H1 (cell line): ENCODE measurements at regions not wholly inside any gene's neighbourhood (a gene's known extent, or its start where the extent isn't known, plus 50 kb on each side); places are given as distances from the start of the nearest gene placed in this dataset.
A peak's percentile ranks its signal among the peaks of the same experiment; 100 is the strongest.

Experiments used
- CTCF ChIA-PET: fragments of 300-600 bp; sonication (Branson Sonifier 250); formaldehyde crosslinking; loops from one replicate; lab custom pipeline; 2021; ENCODE audit not compliant: partially characterized antibody; lab: Charles Lee
- POLR2A ChIA-PET: fragments of 300-600 bp; sonication (Branson Sonifier 250); formaldehyde crosslinking; loops from one replicate; lab custom pipeline; 2021; ENCODE audit warnings: inconsistent platforms; ENCODE audit not compliant: partially characterized antibody; lab: Charles Lee
- DNase-seq, 2 experiments: peaks; one replicate each; pipeline versions ENCODE4 v3.0.0 to v3.0.0-alpha.2; 2010 to 2022; ENCODE audit warnings: low spot score in 2 of 2, low read depth in 1 of 2, mixed read lengths in 1 of 2
- FAIRE-seq: peaks from 2 replicates; lab custom pipeline; 2011; peaks lifted over from hg19 to GRCh38; lab: Jason Lieb, UNC
- H2AFZ ChIP-seq: 2 replicates; pipeline ENCODE4 v1.8.1; 2012; ENCODE audit warnings: low read length, inconsistent platforms
- H2AK5ac ChIP-seq: 2 replicates; pipeline ENCODE4 v1.6.1; 2013; ENCODE audit warnings: low read depth, low read length
- H2BK120ac ChIP-seq: replicated peaks from 2 replicates; pipeline ENCODE3; 2013; ENCODE audit warnings: low read depth, low read length, inconsistent platforms
- H2BK12ac ChIP-seq: 2 replicates; pipeline ENCODE4 v1.6.1; 2013; ENCODE audit warnings: low read depth, low read length
- H2BK15ac ChIP-seq: 2 replicates; pipeline ENCODE4 v1.6.1; 2013; ENCODE audit warnings: low read length
- H2BK20ac ChIP-seq: 2 replicates; pipeline ENCODE4 v1.6.1; 2013; ENCODE audit warnings: low read length
- H2BK5ac ChIP-seq: 2 replicates; pipeline ENCODE4 v1.6.1; 2013; ENCODE audit warnings: low read depth, low read length
- H3K14ac ChIP-seq: 2 replicates; pipeline ENCODE4 v1.6.1; 2013; ENCODE audit warnings: inconsistent platforms; ENCODE audit not compliant: insufficient read length
- H3K18ac ChIP-seq: 2 replicates; pipeline ENCODE4 v1.6.1; 2013; ENCODE audit warnings: low read length; ENCODE audit errors: extremely low read depth
- H3K23ac ChIP-seq: 2 replicates; pipeline ENCODE4 v1.6.1; 2013; ENCODE audit warnings: inconsistent platforms; ENCODE audit not compliant: insufficient read length
- H3K23me2 ChIP-seq: 2 replicates; pipeline ENCODE4 v1.6.1; 2013; ENCODE audit warnings: low read depth, low read length
- H3K27ac ChIP-seq: 2 replicates; pipeline ENCODE4 v1.6.1; 2011; ENCODE audit warnings: low read depth, low read length, inconsistent platforms
- H3K27me3 ChIP-seq, 4 experiments: replicated peaks in 1 of 4; 1 replicate in 1 of 4; 2 replicates in 3 of 4; pipeline versions ENCODE4 v1.6.1 to v1.8.1; 2011 to 2013; ENCODE audit warnings: low read length in 3 of 4, mild to moderate bottlenecking in 3 of 4, inconsistent platforms in 2 of 4, mixed read lengths in 2 of 4, moderate library complexity in 1 of 4; ENCODE audit not compliant: control insufficient read depth in 3 of 4, insufficient read depth in 3 of 4; ENCODE audit errors: extremely low read depth in 1 of 4
- H3K36me3 ChIP-seq, 4 experiments: 2 replicates each; pipeline versions ENCODE4 v1.6.1 to v1.8.1; 2011 to 2013; ENCODE audit warnings: mild to moderate bottlenecking in 4 of 4, low read length in 3 of 4, moderate library complexity in 2 of 4, control low read depth in 1 of 4, inconsistent platforms in 1 of 4; ENCODE audit not compliant: insufficient read depth in 4 of 4, control insufficient read depth in 2 of 4
- H3K4ac ChIP-seq: replicated peaks from 2 replicates; pipeline ENCODE3; 2013; ENCODE audit warnings: low read length, low read depth, mixed read lengths, inconsistent platforms; ENCODE audit not compliant: insufficient read length
- H3K4me1 ChIP-seq, 4 experiments: replicated peaks in 1 of 4; 1 replicate in 1 of 4; 2 replicates in 3 of 4; pipeline versions ENCODE4 v1.6.1 to v1.8.1; 2011 to 2013; ENCODE audit warnings: low read length in 3 of 4, inconsistent platforms in 2 of 4, mixed read lengths in 1 of 4; ENCODE audit not compliant: insufficient read depth in 4 of 4, control insufficient read depth in 3 of 4
- H3K4me2 ChIP-seq, 2 experiments: 2 replicates each; pipeline versions ENCODE4 v1.6.1 to v1.8.1; 2011 to 2013; ENCODE audit warnings: low read depth in 2 of 2, low read length in 2 of 2, control low read depth in 1 of 2, inconsistent platforms in 1 of 2, mild to moderate bottlenecking in 1 of 2; ENCODE audit not compliant: insufficient read depth in 1 of 2
- H3K4me3 ChIP-seq, 4 experiments: fragments of 200-600, 300-600 bp in 1 of 4; sonication (generic), shearing (Covaris generic), sonication (Bioruptor Twin) in 1 of 4; 2 replicates each; pipeline versions ENCODE4 v1.5.1 to v1.8.1; 2011 to 2016; ENCODE audit warnings: low read length in 4 of 4, low read depth in 3 of 4, control low read depth in 2 of 4, inconsistent platforms in 2 of 4, mild to moderate bottlenecking in 2 of 4, mixed read lengths in 1 of 4, moderate library complexity in 1 of 4; ENCODE audit not compliant: insufficient read depth in 2 of 4; ENCODE audit errors: extremely low read depth in 1 of 4
- H3K56ac ChIP-seq: replicated peaks from 2 replicates; pipeline ENCODE3; 2013; ENCODE audit warnings: low read depth, mild to moderate bottlenecking, mixed read lengths, low read length, inconsistent platforms; ENCODE audit not compliant: insufficient read length
- H3K79me1 ChIP-seq: 2 replicates; pipeline ENCODE4 v1.6.1; 2013; ENCODE audit warnings: low read depth, low read length, control low read depth
- H3K79me2 ChIP-seq, 2 experiments: 2 replicates each; pipeline versions ENCODE4 v1.6.1 to v1.8.1; 2012 to 2013; ENCODE audit warnings: low read length in 2 of 2, mild to moderate bottlenecking in 2 of 2, inconsistent platforms in 1 of 2; ENCODE audit not compliant: insufficient read depth in 2 of 2, control insufficient read depth in 1 of 2
- H3K9ac ChIP-seq, 4 experiments: replicated peaks in 1 of 4; 1 replicate in 1 of 4; 2 replicates in 3 of 4; pipeline versions ENCODE4 v1.6.1 to v1.8.1; 2011 to 2013; ENCODE audit warnings: low read depth in 3 of 4, low read length in 3 of 4, control low read depth in 2 of 4, mild to moderate bottlenecking in 2 of 4, moderate library complexity in 2 of 4, inconsistent platforms in 1 of 4; ENCODE audit errors: extremely low read depth in 1 of 4
- H3K9me3 ChIP-seq, 2 experiments: 2 replicates each; pipeline versions ENCODE4 v1.6.1 to v1.8.1; 2012 to 2013; ENCODE audit warnings: mild to moderate bottlenecking in 2 of 2, moderate library complexity in 2 of 2, control low read depth in 1 of 2, inconsistent platforms in 1 of 2, low read depth in 1 of 2, low read length in 1 of 2, mixed read lengths in 1 of 2; ENCODE audit not compliant: insufficient read depth in 2 of 2
- H4K20me1 ChIP-seq, 2 experiments: replicated peaks in 1 of 2; 2 replicates each; pipeline versions ENCODE3 to v1.8.1; 2011 to 2013; ENCODE audit warnings: inconsistent platforms in 2 of 2, low read length in 2 of 2, mild to moderate bottlenecking in 1 of 2; ENCODE audit not compliant: insufficient read depth in 2 of 2, control insufficient read depth in 1 of 2
- H4K5ac ChIP-seq: 2 replicates; pipeline ENCODE4 v1.6.1; 2013; ENCODE audit warnings: low read length, low read depth, mixed read lengths, inconsistent platforms; ENCODE audit not compliant: insufficient read length
- H4K8ac ChIP-seq: 2 replicates; pipeline ENCODE4 v1.8.0; 2013; ENCODE audit warnings: mild to moderate bottlenecking, moderate library complexity, low read length, inconsistent platforms; ENCODE audit not compliant: insufficient read depth; ENCODE audit errors: extremely low read depth
- H4K91ac ChIP-seq: replicated peaks from 2 replicates; pipeline ENCODE3; 2013; ENCODE audit warnings: low read length, mixed read lengths, inconsistent platforms; ENCODE audit not compliant: insufficient read length
- BACH1 ChIP-seq: IDR thresholded peaks from 2 replicates; pipeline ENCODE4 v1.6.1; 2012; ENCODE audit warnings: low read length, improper control_type of control experiment
- CBX8 ChIP-seq: fragments of 300-800, 300-1000 bp; sonication (generic); IDR thresholded peaks from 2 replicates; pipeline ENCODE4 v1.7.1; 2016; ENCODE audit warnings: low read depth, low read length, borderline replicate concordance
- CEBPB ChIP-seq: IDR thresholded peaks from 2 replicates; pipeline ENCODE4 v1.6.1; 2012; ENCODE audit warnings: low read depth, low read length
- CREB1 ChIP-seq: IDR thresholded peaks from 2 replicates; pipeline ENCODE4 v1.6.1; 2012; ENCODE audit warnings: inconsistent platforms
- HDAC2 ChIP-seq, 2 experiments: fragments of 300-600 bp in 1 of 2; sonication (generic) in 1 of 2; IDR thresholded peaks; 2 replicates each; pipeline ENCODE4 v1.6.1; 2011 to 2012; ENCODE audit warnings: low read depth in 2 of 2, low read length in 2 of 2, mild to moderate bottlenecking in 2 of 2, moderate library complexity in 2 of 2, borderline replicate concordance in 1 of 2, inconsistent platforms in 1 of 2
- JUN ChIP-seq: IDR thresholded peaks from 2 replicates; pipeline ENCODE4 v1.6.1; 2011; ENCODE audit warnings: low read depth, mild to moderate bottlenecking, improper control_type of control experiment, low read length
- KDM5A ChIP-seq: fragments of 200-600 bp; IDR thresholded peaks from 2 replicates; pipeline ENCODE4 v1.7.1; 2012; ENCODE audit warnings: mild to moderate bottlenecking, low read length, inconsistent platforms, mixed read lengths
- MAFK ChIP-seq: IDR thresholded peaks from 2 replicates; pipeline ENCODE4 v1.6.1; 2012; ENCODE audit warnings: low read depth, mild to moderate bottlenecking, improper control_type of control experiment, low read length
- SIN3A ChIP-seq, 2 experiments: IDR thresholded peaks in 1 of 2; conservative IDR thresholded peaks in 1 of 2; 2 replicates each; pipeline ENCODE4 v1.6.1; 2011 to 2012; ENCODE audit warnings: low read length in 2 of 2, improper control_type of control experiment in 1 of 2, low read depth in 1 of 2, mild to moderate bottlenecking in 1 of 2
- SIRT6 ChIP-seq: IDR thresholded peaks from one replicate; pipeline ENCODE4 v1.7.1; 2012; ENCODE audit warnings: low read length, inconsistent platforms
- SIX5 ChIP-seq: IDR thresholded peaks from 2 replicates; pipeline ENCODE4 v1.6.1; 2011; ENCODE audit warnings: mild to moderate bottlenecking, low read depth, low read length
- SP1 ChIP-seq: IDR thresholded peaks from 2 replicates; pipeline ENCODE4 v1.6.1; 2011; ENCODE audit warnings: low read depth, low read length
- SP4 ChIP-seq: IDR thresholded peaks from 2 replicates; pipeline ENCODE4 v1.6.1; 2012; ENCODE audit warnings: low read length, inconsistent platforms
- WGBS, 2 experiments: shearing (Covaris generic) in 1 of 2; methylation state at CpG; one replicate each; pipeline versions ENCODE4 v1.1.6 to v1.1.7; 2013 to 2015; ENCODE audit warnings: low lambda C conversion rate in 2 of 2, mixed read lengths in 2 of 2, inconsistent platforms in 1 of 2, low coverage in 1 of 2, missing lambda C conversion rate in 1 of 2; ENCODE audit not compliant: insufficient replicate concordance in 2 of 2, insufficient coverage in 1 of 2, insufficient read length in 1 of 2; ENCODE audit errors: extremely low coverage in 1 of 2, missing lambda C conversion rate in 1 of 2; 5-methylcytosine and 5-hydroxymethylcytosine counted together
- TF ChIP-seq, protein P1 (sequence below): IDR thresholded peaks from 2 replicates; pipeline ENCODE4 v1.6.1; 2011; ENCODE audit warnings: low read length, improper control_type of control experiment
- TF ChIP-seq, protein P2 (sequence below): IDR thresholded peaks from 2 replicates; pipeline ENCODE4 v1.6.1; 2012; ENCODE audit warnings: inconsistent platforms

DNA sequence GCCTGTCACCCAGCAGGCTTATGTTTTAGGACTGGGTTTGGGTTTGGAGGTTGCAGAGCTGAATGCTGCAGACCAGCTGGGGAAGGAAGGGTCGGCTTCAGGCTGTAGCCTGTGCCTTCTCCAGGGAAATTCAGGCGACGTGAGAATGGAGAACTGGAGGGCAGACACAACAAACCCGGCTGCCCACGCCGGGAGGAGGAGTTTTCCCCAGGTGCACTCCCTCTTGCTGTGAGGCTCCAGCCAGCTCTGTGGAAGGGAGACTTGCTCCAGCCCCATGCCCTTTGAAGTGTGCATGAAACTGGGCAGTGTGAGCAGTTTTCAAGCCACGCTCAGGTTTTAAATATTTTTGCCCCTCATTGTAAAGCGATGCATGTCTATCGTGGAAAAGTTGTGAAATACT is 279.1 kb downstream of the CCSER2 start:
- Histone ChIP-seq H3K18ac (no peak overlapping the region), H2BK20ac (no peak overlapping the region), H3K36me3 (no peaks in the 10 kb centered on the region), H3K4me2 (no peak overlapping the region), H3K4ac (no peak overlapping the region), H3K4me3 (no peak overlapping the region), H2BK120ac (no peak overlapping the region), H3K4me1 (peaks cover 2 to 7% (median 5%) of the 10 kb centered on the region in 4 experiments; a peak in 5 of 7 replicates), H3K79me2 (no peaks in the 10 kb centered on the region), H4K8ac (no peak overlapping the region), H2AFZ (no peak overlapping the region), H3K14ac (no peak overlapping the region), H4K20me1 (peaks cover 0 to 3% of the 10 kb centered on the region in 2 experiments), H3K23me2 (peaks cover 3% of the 10 kb centered on the region; the same call in 1 of the 2 replicates), H3K79me1 (no peaks in the 10 kb centered on the region), H2AK5ac (no peak overlapping the region), H4K91ac (no peak overlapping the region), H3K56ac (no peak overlapping the region), H3K9me3 (no peaks in the 10 kb centered on the region), H2BK12ac (no peak overlapping the region), H3K27me3 (peaks cover 2 to 18% (median 18%) of the 10 kb centered on the region in 4 experiments), H2BK15ac (no peak overlapping the region), H2BK5ac (no peak overlapping the region), H3K9ac (no peak overlapping the region), H4K5ac (peak overlapping the region; percentile 7), H3K23ac (no peak overlapping the region), H3K27ac (no peak overlapping the region)
- FAIRE-seq (no peak), DNase-seq (no peak)
- ChIA-PET CTCF (interaction anchor here (0.8 to 12.9 kb wide), 10 partner anchors 10 to 542 kb away, joined by 3 to 140 read pairs (median 5); no protein-coding TSS in a partner anchor), POLR2A (no interaction called here)
- 65% methylated on average over 9 of the region's 9 CpGs; no CpG with 5 or more reads in 1 of the 2 experiments for WGBS, 2 experiments
- TF ChIP-seq SIRT6 (no peak), SP1 (no peak), HDAC2 (IDR thresholded peaks at IDR 0.05; ENCODE audit: borderline replicate concordance in 1 of 2, low read depth in 2 of 2, low read length in 2 of 2) (no peak), SIX5 (no peak), KDM5A (no peak), JUN (no peak), CBX8 (no peak), CREB1 (no peak), SIN3A (conservative IDR thresholded peaks at IDR 0.05 in 1 of 2, IDR thresholded peaks at IDR 0.05 in 1 of 2; ENCODE audit: low read depth in 1 of 2, low read length in 2 of 2) (no peak), SP4 (no peak), MAFK (no peak), CEBPB (no peak), BACH1 (no peak)
- TF ChIP-seq, protein P1, sequence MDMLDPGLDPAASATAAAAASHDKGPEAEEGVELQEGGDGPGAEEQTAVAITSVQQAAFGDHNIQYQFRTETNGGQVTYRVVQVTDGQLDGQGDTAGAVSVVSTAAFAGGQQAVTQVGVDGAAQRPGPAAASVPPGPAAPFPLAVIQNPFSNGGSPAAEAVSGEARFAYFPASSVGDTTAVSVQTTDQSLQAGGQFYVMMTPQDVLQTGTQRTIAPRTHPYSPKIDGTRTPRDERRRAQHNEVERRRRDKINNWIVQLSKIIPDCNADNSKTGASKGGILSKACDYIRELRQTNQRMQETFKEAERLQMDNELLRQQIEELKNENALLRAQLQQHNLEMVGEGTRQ, result no peak
- TF ChIP-seq, protein P2, sequence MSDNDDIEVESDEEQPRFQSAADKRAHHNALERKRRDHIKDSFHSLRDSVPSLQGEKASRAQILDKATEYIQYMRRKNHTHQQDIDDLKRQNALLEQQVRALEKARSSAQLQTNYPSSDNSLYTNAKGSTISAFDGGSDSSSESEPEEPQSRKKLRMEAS, result no peak
